GM12891 (cell line): ENCODE measurements at regions not wholly inside any gene's neighbourhood (a gene's known extent, or its start where the extent isn't known, plus 50 kb on each side); places are given as distances from the start of the nearest gene placed in this dataset.

Experiments
- PAX5 ChIP-seq: IDR thresholded peaks from 2 replicates; pipeline ENCODE4 v1.6.1; 2011; ENCODE audit warnings: low read length, moderate library complexity, mild to moderate bottlenecking; ENCODE audit not compliant: insufficient read depth, severe bottlenecking
- POLR2A ChIP-seq: IDR thresholded peaks from 2 replicates; pipeline ENCODE4 v1.6.1; 2011; ENCODE audit warnings: low read depth, low read length, control low read depth
- POLR2AphosphoS5 ChIP-seq: IDR thresholded peaks from 2 replicates; pipeline ENCODE4 v1.6.1; 2011; ENCODE audit warnings: low read depth, low read length, control low read depth
- SPI1 ChIP-seq: IDR thresholded peaks from 2 replicates; pipeline ENCODE4 v1.6.1; 2011; ENCODE audit warnings: low read depth, low read length, control low read depth
- TAF1 ChIP-seq: IDR thresholded peaks from 2 replicates; pipeline ENCODE4 v1.6.1; 2011; ENCODE audit warnings: low read depth, low read length, control low read depth

DNA sequence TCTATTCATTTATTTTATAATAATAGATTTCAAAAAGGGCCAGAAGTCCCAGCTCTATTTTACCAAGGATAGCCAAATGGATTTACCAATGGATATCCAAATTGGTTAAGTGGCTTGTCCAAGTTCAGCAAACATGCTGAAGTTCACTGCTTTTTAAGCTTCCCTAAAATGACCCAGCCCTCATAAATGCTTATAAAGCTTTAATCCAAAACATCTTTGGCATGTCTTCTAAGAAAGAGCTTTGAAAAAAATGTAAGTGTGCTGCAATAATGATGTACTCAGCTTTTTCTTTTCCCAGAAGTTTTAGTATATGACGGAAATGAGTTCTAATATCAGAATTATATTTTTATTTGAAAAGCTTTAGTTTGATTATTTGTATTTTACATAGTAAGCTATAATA is 451.5 kb upstream of the ADAMTS5 start:
- TF ChIP-seq POLR2A (no peak), SPI1 (no peak), POLR2AphosphoS5 (no peak), PAX5 (no peak), TAF1 (no peak)
